ENCODE measurements at regions not wholly inside any gene's neighbourhood (a gene's known extent, or its start where the extent isn't known, plus 50 kb on each side); places are given as distances from the start of the nearest gene placed in this dataset.

DNA sequence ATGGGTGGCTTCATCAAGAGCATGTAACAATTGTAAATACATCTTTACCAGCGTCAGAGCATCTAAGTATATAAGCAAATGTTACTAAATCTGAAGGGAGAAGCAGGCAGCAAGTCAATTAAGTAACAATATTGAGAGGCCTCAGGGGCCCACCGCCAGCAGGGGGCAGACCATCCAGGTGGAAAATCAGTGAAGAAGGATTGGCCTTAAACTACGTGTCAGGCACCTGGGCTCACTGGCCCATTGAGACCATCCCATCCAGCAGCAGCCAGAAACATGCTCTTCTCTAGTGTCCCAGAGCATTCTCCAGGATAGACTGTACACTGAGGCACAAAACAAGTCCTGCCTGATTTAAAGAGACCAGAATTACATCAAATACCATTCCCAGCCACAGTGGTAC is 96.2 kb upstream of the SNTG2 start:
- Histone ChIP-seq H3K9me3 (no peaks in the 10 kb centered on the region), H3K27ac (no peak overlapping the region), H3K4me1 (no peaks in the 10 kb centered on the region), H3K36me3 (no peaks in the 10 kb centered on the region), H3K4me3 (no peak overlapping the region), H3K27me3 (no peaks in the 10 kb centered on the region)
- peak; percentile 55 for ATAC-seq
- TF ChIP-seq, protein P1, sequence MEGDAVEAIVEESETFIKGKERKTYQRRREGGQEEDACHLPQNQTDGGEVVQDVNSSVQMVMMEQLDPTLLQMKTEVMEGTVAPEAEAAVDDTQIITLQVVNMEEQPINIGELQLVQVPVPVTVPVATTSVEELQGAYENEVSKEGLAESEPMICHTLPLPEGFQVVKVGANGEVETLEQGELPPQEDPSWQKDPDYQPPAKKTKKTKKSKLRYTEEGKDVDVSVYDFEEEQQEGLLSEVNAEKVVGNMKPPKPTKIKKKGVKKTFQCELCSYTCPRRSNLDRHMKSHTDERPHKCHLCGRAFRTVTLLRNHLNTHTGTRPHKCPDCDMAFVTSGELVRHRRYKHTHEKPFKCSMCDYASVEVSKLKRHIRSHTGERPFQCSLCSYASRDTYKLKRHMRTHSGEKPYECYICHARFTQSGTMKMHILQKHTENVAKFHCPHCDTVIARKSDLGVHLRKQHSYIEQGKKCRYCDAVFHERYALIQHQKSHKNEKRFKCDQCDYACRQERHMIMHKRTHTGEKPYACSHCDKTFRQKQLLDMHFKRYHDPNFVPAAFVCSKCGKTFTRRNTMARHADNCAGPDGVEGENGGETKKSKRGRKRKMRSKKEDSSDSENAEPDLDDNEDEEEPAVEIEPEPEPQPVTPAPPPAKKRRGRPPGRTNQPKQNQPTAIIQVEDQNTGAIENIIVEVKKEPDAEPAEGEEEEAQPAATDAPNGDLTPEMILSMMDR (IDR thresholded peaks at IDR 0.05), result peak in 1 of 2 donors; percentile 36
- intact Hi-C loops (cut with DNase I), result no loop called here
- peak in 1 of 4 donors; percentile 25 for DNase-seq

DNA sequence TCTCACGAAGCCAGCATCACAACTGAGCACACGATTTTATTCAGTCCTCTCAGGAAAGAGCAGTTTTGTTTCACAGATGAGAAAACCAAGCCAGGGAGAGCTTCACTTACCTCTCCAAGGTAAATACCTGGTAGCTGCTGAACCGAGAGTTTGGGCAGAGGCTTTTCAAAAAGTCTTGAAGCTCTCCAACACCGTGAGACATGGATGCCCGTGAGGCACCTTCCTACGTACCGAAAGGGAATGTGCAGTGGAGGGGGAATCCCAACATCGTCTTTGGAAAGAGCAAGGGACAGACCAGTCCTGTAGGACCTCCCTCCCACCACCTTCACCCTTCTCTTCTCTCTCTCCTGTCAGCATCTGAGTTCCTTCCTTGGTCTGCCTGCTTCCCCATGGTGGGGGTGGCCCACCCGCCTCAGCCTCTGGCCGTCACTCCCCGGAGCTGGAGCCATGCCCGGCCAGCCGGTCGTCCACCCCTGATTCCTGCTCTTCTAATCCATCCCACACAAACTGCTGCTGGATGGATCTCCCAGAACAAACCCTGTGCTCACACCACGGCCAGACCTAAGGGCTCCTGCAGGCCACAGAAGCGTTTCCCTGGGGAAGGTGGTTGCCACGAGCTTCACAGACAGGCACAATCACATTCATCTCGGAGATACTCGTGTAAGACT is 97.3 kb upstream of the SNTG2 start:
- TF ChIP-seq, protein P1 (IDR thresholded peaks at IDR 0.05), result no peak
- no peaks in the 10 kb centered on the region for H3K9me3 ChIP-seq
- H3K27ac ChIP-seq, result no peak overlapping the region
- no peak for DNase-seq
- intact Hi-C loops (cut with DNase I), result no loop called here
- no peaks in the 10 kb centered on the region for H3K27me3 ChIP-seq
- H3K4me1 ChIP-seq, result no peaks in the 10 kb centered on the region
- no peak for ATAC-seq
- no peak overlapping the region for H3K4me3 ChIP-seq
- H3K36me3 ChIP-seq, result no peaks in the 10 kb centered on the region

DNA sequence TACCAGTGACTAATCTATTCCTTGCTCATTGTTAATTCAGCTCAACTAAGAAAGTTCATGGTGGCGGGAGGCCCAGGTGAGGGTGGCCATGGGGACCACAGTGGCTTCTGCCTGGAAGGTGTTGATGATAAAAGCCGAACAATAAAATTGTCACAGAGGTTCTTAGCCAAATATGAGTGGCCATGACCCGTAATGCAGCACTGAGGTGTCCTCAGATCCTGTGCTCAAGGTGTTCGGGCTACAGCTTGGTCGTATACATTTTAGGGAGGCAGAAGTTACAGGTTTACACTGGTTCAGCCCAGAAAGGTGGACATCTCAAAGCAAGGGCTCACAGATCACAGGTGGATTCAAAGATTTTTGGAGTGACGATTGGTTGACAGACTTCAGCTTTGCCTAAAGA is 98.5 kb upstream of the SNTG2 start:
- H3K9me3 ChIP-seq, result no peaks in the 10 kb centered on the region
- no peaks in the 10 kb centered on the region for H3K36me3 ChIP-seq
- H3K4me1 ChIP-seq, result no peaks in the 10 kb centered on the region
- H3K27me3 ChIP-seq, result no peaks in the 10 kb centered on the region
- DNase-seq (no peak), ATAC-seq (no peak)
- no peak overlapping the region for H3K4me3 ChIP-seq
- TF ChIP-seq, protein P1 (IDR thresholded peaks at IDR 0.05), result no peak
- H3K27ac ChIP-seq, result no peak overlapping the region
- intact Hi-C loops (cut with DNase I), result no loop called here

DNA sequence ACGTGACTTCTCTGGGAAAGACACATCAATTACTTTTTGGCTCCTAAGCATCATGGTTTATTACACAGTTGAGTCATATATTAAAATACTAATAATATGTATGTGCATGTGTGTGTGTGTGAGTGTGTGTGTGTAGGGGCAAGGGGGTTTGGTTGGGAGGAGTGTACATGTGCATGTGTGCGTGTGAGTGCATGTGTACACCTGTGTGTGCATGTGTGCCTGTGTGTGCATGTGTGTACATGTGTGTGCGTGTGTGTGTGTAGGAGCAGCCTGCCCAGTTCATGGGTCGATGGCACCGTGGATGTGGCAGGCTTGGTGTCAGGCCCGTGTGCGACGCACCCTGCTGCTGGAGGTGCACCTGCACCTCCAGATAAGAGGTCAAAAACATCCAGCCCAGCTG is 99.0 kb upstream of the SNTG2 start:
- ATAC-seq (no peak), DNase-seq (no peak)
- no peaks in the 10 kb centered on the region for H3K36me3 ChIP-seq
- intact Hi-C loops (cut with DNase I), result no loop called here
- no peak overlapping the region for H3K4me3 ChIP-seq
- TF ChIP-seq, protein P1 (IDR thresholded peaks at IDR 0.05), result no peak
- no peaks in the 10 kb centered on the region for H3K9me3 ChIP-seq
- H3K4me1 ChIP-seq, result no peaks in the 10 kb centered on the region
- H3K27ac ChIP-seq, result no peak overlapping the region
- H3K27me3 ChIP-seq, result no peaks in the 10 kb centered on the region

DNA sequence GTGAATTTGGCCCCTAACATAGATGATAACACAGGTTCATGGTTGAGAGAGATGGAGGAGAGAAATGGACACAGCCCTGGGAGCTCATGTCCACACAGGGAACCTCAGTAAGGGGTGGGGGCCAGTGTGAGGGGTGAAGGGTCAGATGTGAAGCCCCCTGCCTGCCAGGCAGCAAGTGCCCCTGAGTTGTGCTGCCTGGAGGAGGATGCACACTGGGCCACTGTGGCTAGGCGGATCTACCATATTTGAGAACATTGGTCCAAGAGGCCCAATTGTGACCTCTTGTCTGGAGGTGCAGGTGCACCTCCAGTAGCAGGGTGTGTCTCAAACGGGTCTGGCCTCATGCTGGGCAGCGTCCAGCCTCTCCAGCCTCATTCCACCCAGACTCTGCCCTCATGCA is 99.6 kb upstream of the SNTG2 start:
- TF ChIP-seq, protein P1 (IDR thresholded peaks at IDR 0.05), result no peak
- ATAC-seq (no peak), DNase-seq (no peak)
- intact Hi-C loops (cut with DNase I), result no loop called here
- Histone ChIP-seq H3K27ac (no peak overlapping the region), H3K36me3 (no peaks in the 10 kb centered on the region), H3K27me3 (no peaks in the 10 kb centered on the region), H3K9me3 (no peaks in the 10 kb centered on the region), H3K4me3 (no peak overlapping the region), H3K4me1 (no peaks in the 10 kb centered on the region)

All from left lung (tissue), 4 donors.